HEK293 (cell line): ENCODE measurements at regions not wholly inside any gene's neighbourhood (a gene's known extent, or its start where the extent isn't known, plus 50 kb on each side); places are given as distances from the start of the nearest gene placed in this dataset.

Experiments
- CTCF ChIA-PET: fragments of 350-600 bp; formaldehyde crosslinking; extraction: SDS; loops from one replicate; lab custom pipeline; 2021; ENCODE audit warnings: antibody characterized with exemption; lab: Yijun Ruan, JAX
- POLR2A ChIA-PET: fragments of 300-600 bp; formaldehyde crosslinking; extraction: SDS; loops from one replicate; lab custom pipeline; 2020; ENCODE audit warnings: antibody characterized with exemption, inconsistent platforms; lab: Yijun Ruan, JAX
- H3K27ac ChIP-seq: fragments of 200-500 bp; sonication (Bioruptor generic); 2 replicates; pipeline ENCODE4 v1.5.1; 2014; ENCODE audit warnings: low read depth, low read length, control low read depth, inconsistent platforms; ENCODE audit errors: extremely low read depth
- H3K36me3 ChIP-seq, 2 experiments: fragments of 200-500 bp in 1 of 2; sonication (Bioruptor generic) in 1 of 2; 1 replicate in 1 of 2; 2 replicates in 1 of 2; pipeline ENCODE4 v1.5.1; 2014 to 2017; ENCODE audit warnings: inconsistent platforms in 2 of 2, low read length in 2 of 2; ENCODE audit not compliant: control insufficient read depth in 2 of 2, insufficient read depth in 1 of 2
- H3K4me1 ChIP-seq: fragments of 200-500 bp; sonication (Bioruptor generic); 2 replicates; pipeline ENCODE4 v1.5.1; 2014; ENCODE audit warnings: mild to moderate bottlenecking, low read length, inconsistent platforms; ENCODE audit not compliant: control insufficient read depth, insufficient read depth
- H3K4me3 ChIP-seq: 2 replicates; pipeline ENCODE4 v1.5.1; 2011; ENCODE audit warnings: low read depth, mild to moderate bottlenecking, control low read depth, low read length, moderate library complexity
- H3K9me3 ChIP-seq: fragments of 200-500 bp; sonication (Bioruptor generic); 2 replicates; pipeline ENCODE4 v1.5.1; 2014; ENCODE audit warnings: low read depth, low read length, inconsistent platforms; ENCODE audit not compliant: control insufficient read depth, insufficient read depth
- GLIS1 ChIP-seq: fragments of 450-650 bp; formaldehyde crosslinking; IDR thresholded peaks from 2 replicates; pipeline ENCODE4 v1.5.1; 2016; ENCODE audit warnings: missing biosample characterization, missing genetic modification characterization
- GLIS2 ChIP-seq: fragments of 450-650 bp; formaldehyde crosslinking; IDR thresholded peaks from 2 replicates; pipeline ENCODE4 v1.5.1; 2016; ENCODE audit warnings: missing biosample characterization, missing genetic modification characterization
- HIC1 ChIP-seq: fragments of 450-650 bp; formaldehyde crosslinking; IDR thresholded peaks from 2 replicates; pipeline ENCODE4 v1.5.1; 2016; ENCODE audit warnings: missing biosample characterization, missing genetic modification characterization
- KLF16 ChIP-seq: fragments of 450-650 bp; formaldehyde crosslinking; IDR thresholded peaks from 2 replicates; pipeline ENCODE4 v1.5.1; 2017; ENCODE audit warnings: missing biosample characterization, missing genetic modification characterization
- REPIN1 ChIP-seq: fragments of 450-650 bp; formaldehyde crosslinking; IDR thresholded peaks from 2 replicates; pipeline ENCODE4 v1.5.1; 2017; ENCODE audit warnings: missing biosample characterization, missing genetic modification characterization, low read depth
- ZIC2 ChIP-seq: fragments of 450-650 bp; formaldehyde crosslinking; IDR thresholded peaks from 2 replicates; pipeline ENCODE4 v1.5.1; 2016; ENCODE audit warnings: missing biosample characterization, missing genetic modification characterization
- ZNF132 ChIP-seq: fragments of 450-650 bp; formaldehyde crosslinking; IDR thresholded peaks from 2 replicates; pipeline ENCODE4 v1.5.1; 2017; ENCODE audit warnings: missing biosample characterization, missing genetic modification characterization, borderline replicate concordance
- ZNF146 ChIP-seq: fragments of 450-650 bp; formaldehyde crosslinking; IDR thresholded peaks from 2 replicates; pipeline ENCODE4 v1.5.1; 2016; ENCODE audit warnings: missing biosample characterization, missing genetic modification characterization
- ZNF2 ChIP-seq: fragments of 450-650 bp; formaldehyde crosslinking; IDR thresholded peaks from 2 replicates; pipeline ENCODE4 v1.5.1; 2016; ENCODE audit warnings: missing biosample characterization, missing genetic modification characterization
- ZNF202 ChIP-seq: fragments of 450-650 bp; formaldehyde crosslinking; IDR thresholded peaks from 2 replicates; pipeline ENCODE4 v1.5.1; 2016; ENCODE audit warnings: missing biosample characterization, missing genetic modification characterization, borderline replicate concordance
- ZNF211 ChIP-seq: fragments of 450-650 bp; formaldehyde crosslinking; IDR thresholded peaks from 2 replicates; pipeline ENCODE4 v1.5.1; 2016; ENCODE audit warnings: low read depth, missing biosample characterization, missing genetic modification characterization
- ZNF280D ChIP-seq: fragments of 450-650 bp; formaldehyde crosslinking; IDR thresholded peaks from 2 replicates; pipeline ENCODE4 v1.5.1; 2016; ENCODE audit warnings: missing biosample characterization, missing genetic modification characterization
- ZNF654 ChIP-seq: fragments of 450-650 bp; formaldehyde crosslinking; IDR thresholded peaks from 2 replicates; pipeline ENCODE4 v1.5.1; 2016; ENCODE audit warnings: low read depth, missing biosample characterization, missing genetic modification characterization
- ZNF660 ChIP-seq: fragments of 450-650 bp; IDR thresholded peaks from 2 replicates; pipeline ENCODE4 v1.5.1; 2018; ENCODE audit warnings: missing biosample characterization, mild to moderate bottlenecking, missing genetic modification characterization
- ZSCAN30 ChIP-seq: fragments of 450-650 bp; IDR thresholded peaks from 2 replicates; pipeline ENCODE4 v1.5.1; 2018; ENCODE audit warnings: missing biosample characterization, mild to moderate bottlenecking, missing genetic modification characterization, moderate library complexity
- TF ChIP-seq, protein P1 (sequence below): fragments of 450-650 bp; formaldehyde crosslinking; IDR thresholded peaks from 2 replicates; pipeline ENCODE4 v1.5.1; 2016; ENCODE audit warnings: missing biosample characterization, missing genetic modification characterization
- TF ChIP-seq, protein P2 (sequence below): fragments of 450-650 bp; formaldehyde crosslinking; IDR thresholded peaks from 2 replicates; pipeline ENCODE4 v1.5.1; 2016; ENCODE audit warnings: missing biosample characterization, missing genetic modification characterization
- TF ChIP-seq, protein P3 (sequence below): fragments of 450-650 bp; formaldehyde crosslinking; IDR thresholded peaks from 2 replicates; pipeline ENCODE4 v1.5.1; 2016; ENCODE audit warnings: missing biosample characterization, missing genetic modification characterization

DNA sequence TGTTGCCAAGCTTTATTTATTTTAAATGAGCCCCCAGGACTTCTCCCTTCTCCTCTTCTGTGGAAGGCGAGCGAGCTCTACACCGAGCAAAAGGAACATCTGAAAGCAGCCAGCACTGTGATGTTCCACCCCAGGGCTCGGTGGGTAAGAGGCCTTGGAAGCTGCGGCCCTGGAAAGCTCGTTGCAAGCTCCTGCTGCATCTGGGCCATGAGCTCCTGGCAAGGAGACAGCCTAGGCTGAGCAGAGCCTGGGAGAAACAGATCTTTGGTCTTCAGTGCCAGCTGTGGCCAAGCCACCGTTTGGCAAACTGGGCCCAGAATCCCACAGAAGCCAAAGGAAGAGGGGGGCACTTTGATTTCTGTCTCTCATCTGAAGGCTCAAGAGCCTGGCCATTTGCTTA lies 114.1 kb downstream of the ENGASE start:
- CTCF ChIA-PET = interaction anchor here (0.5 to 4.5 kb wide), 17 partner anchors 11 to 212 kb away, joined by 3 to 68 read pairs (median 4); no protein-coding TSS in a partner anchor
- H3K4me1 ChIP-seq = no peaks in the 10 kb centered on the region
- H3K27ac ChIP-seq = no peak overlapping the region
- H3K9me3 ChIP-seq = no peaks in the 10 kb centered on the region
- TF ChIP-seq ZNF211 (no peak), ZNF202 (tag by site-specific recombination) (no peak), ZNF280D (no peak), ZNF146 (tag by site-specific recombination) (no peak), REPIN1 (no peak)
- POLR2A ChIA-PET = interaction anchor here (1.1 kb wide), 1 partner anchor 200 kb away, joined by 4 read pairs; no protein-coding TSS in a partner anchor
- no peaks in the 10 kb centered on the region for H3K36me3 ChIP-seq
- H3K4me3 ChIP-seq = no peak overlapping the region

GRCh38 chr17:79188048-79188447 lies 113.4 kb downstream of the ENGASE start:
- H3K4me3 ChIP-seq = no peak overlapping the region
- H3K9me3 ChIP-seq = no peaks in the 10 kb centered on the region
- CTCF ChIA-PET = interaction anchor here (0.5 to 4.5 kb wide), 20 partner anchors 14 to 213 kb away, joined by 3 to 68 read pairs (median 4); no protein-coding TSS in a partner anchor
- no peaks in the 10 kb centered on the region for H3K36me3 ChIP-seq
- TF ChIP-seq, protein P1, sequence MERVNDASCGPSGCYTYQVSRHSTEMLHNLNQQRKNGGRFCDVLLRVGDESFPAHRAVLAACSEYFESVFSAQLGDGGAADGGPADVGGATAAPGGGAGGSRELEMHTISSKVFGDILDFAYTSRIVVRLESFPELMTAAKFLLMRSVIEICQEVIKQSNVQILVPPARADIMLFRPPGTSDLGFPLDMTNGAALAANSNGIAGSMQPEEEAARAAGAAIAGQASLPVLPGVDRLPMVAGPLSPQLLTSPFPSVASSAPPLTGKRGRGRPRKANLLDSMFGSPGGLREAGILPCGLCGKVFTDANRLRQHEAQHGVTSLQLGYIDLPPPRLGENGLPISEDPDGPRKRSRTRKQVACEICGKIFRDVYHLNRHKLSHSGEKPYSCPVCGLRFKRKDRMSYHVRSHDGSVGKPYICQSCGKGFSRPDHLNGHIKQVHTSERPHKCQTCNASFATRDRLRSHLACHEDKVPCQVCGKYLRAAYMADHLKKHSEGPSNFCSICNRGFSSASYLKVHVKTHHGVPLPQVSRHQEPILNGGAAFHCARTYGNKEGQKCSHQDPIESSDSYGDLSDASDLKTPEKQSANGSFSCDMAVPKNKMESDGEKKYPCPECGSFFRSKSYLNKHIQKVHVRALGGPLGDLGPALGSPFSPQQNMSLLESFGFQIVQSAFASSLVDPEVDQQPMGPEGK = peak; percentile 64
- TF ChIP-seq ZNF2 (tag by site-specific recombination) = 0 out of 2 replicates have a peak, but pooled peaks have one; percentile 47
- TF ChIP-seq HIC1 (tag by site-specific recombination) = no peak
- peak; percentile 58 for TF ChIP-seq ZNF654 (tag by site-specific recombination)
- TF ChIP-seq, protein P2, sequence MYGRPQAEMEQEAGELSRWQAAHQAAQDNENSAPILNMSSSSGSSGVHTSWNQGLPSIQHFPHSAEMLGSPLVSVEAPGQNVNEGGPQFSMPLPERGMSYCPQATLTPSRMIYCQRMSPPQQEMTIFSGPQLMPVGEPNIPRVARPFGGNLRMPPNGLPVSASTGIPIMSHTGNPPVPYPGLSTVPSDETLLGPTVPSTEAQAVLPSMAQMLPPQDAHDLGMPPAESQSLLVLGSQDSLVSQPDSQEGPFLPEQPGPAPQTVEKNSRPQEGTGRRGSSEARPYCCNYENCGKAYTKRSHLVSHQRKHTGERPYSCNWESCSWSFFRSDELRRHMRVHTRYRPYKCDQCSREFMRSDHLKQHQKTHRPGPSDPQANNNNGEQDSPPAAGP = 0 out of 2 replicates have a peak, but pooled peaks have one; percentile 41
- TF ChIP-seq ZNF660 (tag by site-specific recombination) = peak; percentile 34; the same call in 1 of the 2 replicates
- peak; percentile 51; the same call in 1 of the 2 replicates for TF ChIP-seq ZSCAN30 (tag by site-specific recombination)
- TF ChIP-seq ZIC2 = peak; percentile 82
- TF ChIP-seq KLF16 (tag by site-specific recombination) = no peak
- TF ChIP-seq, protein P3, sequence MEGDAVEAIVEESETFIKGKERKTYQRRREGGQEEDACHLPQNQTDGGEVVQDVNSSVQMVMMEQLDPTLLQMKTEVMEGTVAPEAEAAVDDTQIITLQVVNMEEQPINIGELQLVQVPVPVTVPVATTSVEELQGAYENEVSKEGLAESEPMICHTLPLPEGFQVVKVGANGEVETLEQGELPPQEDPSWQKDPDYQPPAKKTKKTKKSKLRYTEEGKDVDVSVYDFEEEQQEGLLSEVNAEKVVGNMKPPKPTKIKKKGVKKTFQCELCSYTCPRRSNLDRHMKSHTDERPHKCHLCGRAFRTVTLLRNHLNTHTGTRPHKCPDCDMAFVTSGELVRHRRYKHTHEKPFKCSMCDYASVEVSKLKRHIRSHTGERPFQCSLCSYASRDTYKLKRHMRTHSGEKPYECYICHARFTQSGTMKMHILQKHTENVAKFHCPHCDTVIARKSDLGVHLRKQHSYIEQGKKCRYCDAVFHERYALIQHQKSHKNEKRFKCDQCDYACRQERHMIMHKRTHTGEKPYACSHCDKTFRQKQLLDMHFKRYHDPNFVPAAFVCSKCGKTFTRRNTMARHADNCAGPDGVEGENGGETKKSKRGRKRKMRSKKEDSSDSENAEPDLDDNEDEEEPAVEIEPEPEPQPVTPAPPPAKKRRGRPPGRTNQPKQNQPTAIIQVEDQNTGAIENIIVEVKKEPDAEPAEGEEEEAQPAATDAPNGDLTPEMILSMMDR = peak; percentile 84
- peak; percentile 79 for TF ChIP-seq GLIS2 (tag by site-specific recombination)
- peak; percentile 88 for TF ChIP-seq GLIS1 (tag by site-specific recombination)
- TF ChIP-seq ZNF132 = no peak
- no peak overlapping the region for H3K27ac ChIP-seq
- H3K4me1 ChIP-seq = no peaks in the 10 kb centered on the region
- POLR2A ChIA-PET = interaction anchor here (1.1 kb wide), 1 partner anchor 200 kb away, joined by 4 read pairs; no protein-coding TSS in a partner anchor
